Tibial nerve (tissue), 4 donors: ENCODE measurements at regions not wholly inside any gene's neighbourhood (a gene's known extent, or its start where the extent isn't known, plus 50 kb on each side); places are given as distances from the start of the nearest gene placed in this dataset.

ENCODE experiments used
- DNase-seq, 2 donors: peaks; one replicate each; pipeline ENCODE4 v3.0.0-alpha.2; 2019; ENCODE audit warnings: low spot score in 2 of 2
- H3K27ac ChIP-seq, 4 donors: fragments of 200-600 bp; sonication (generic) in 3 of 4; one replicate each; pipeline ENCODE4 v1.5.1; 2017 to 2019; ENCODE audit warnings: mild to moderate bottlenecking in 1 of 4
- H3K27me3 ChIP-seq, 2 donors: fragments of 200-600 bp; sonication (generic) in 1 of 2; one replicate each; pipeline versions ENCODE4 v1.5.1 to v1.6.0; 2017 to 2019
- H3K36me3 ChIP-seq, 3 donors: fragments of 200-600 bp; sonication (generic); one replicate each; pipeline ENCODE4 v1.5.1; 2018 to 2019
- H3K4me1 ChIP-seq, 4 donors: fragments of 200-600 bp; sonication (generic) in 3 of 4; one replicate each; pipeline ENCODE4 v1.5.1; 2017 to 2019
- H3K4me3 ChIP-seq, 4 donors: fragments of 200-600 bp; sonication (generic) in 3 of 4; one replicate each; pipeline ENCODE4 v1.5.1; 2017 to 2019; ENCODE audit warnings: mild to moderate bottlenecking in 1 of 4, moderate library complexity in 1 of 4
- H3K9me3 ChIP-seq, 4 donors: fragments of 200-600 bp; sonication (generic) in 3 of 4; one replicate each; pipeline ENCODE4 v1.5.1; 2017 to 2019
- EP300 ChIP-seq, 2 donors: sonication (generic); formaldehyde crosslinking; IDR thresholded peaks; one replicate each; pipeline ENCODE4 v1.6.1; 2017; ENCODE audit warnings: antibody characterized with exemption in 2 of 2, mild to moderate bottlenecking in 1 of 2
- POLR2A ChIP-seq, 2 donors: fragments of 450-650 bp; IDR thresholded peaks; one replicate each; pipeline ENCODE4 v1.6.1; 2017; ENCODE audit warnings: antibody characterized with exemption in 2 of 2, mild to moderate bottlenecking in 2 of 2, moderate library complexity in 2 of 2
- WGBS, 2 donors: methylation state at CpG; one replicate each; pipeline ENCODE4 v1.1.5; 2018; 5-methylcytosine and 5-hydroxymethylcytosine counted together
- TF ChIP-seq, protein P1 (sequence below), 5 experiments: fragments of 200-600 bp in 3 of 5; fragments of 450-650 bp in 2 of 5; sonication (generic) in 3 of 5; IDR thresholded peaks; one replicate each; pipeline ENCODE4 v1.5.1; 2016 to 2019; ENCODE audit warnings: antibody characterized with exemption in 5 of 5, mild to moderate bottlenecking in 3 of 5, moderate library complexity in 2 of 5

- no peaks in the 10 kb centered on the region for H3K4me1 ChIP-seq
- no peak overlapping the region for H3K4me3 ChIP-seq
- H3K27ac ChIP-seq = no peak overlapping the region
- H3K9me3 ChIP-seq = peaks cover 0 to 6% (median 0%) of the 10 kb centered on the region in 4 donors
- H3K36me3 ChIP-seq = no peaks in the 10 kb centered on the region
- H3K27me3 ChIP-seq = no peaks in the 10 kb centered on the region
- TF ChIP-seq EP300 (IDR thresholded peaks at IDR 0.05) = no peak
- TF ChIP-seq POLR2A (IDR thresholded peaks at IDR 0.05) = no peak
- TF ChIP-seq, protein P1, sequence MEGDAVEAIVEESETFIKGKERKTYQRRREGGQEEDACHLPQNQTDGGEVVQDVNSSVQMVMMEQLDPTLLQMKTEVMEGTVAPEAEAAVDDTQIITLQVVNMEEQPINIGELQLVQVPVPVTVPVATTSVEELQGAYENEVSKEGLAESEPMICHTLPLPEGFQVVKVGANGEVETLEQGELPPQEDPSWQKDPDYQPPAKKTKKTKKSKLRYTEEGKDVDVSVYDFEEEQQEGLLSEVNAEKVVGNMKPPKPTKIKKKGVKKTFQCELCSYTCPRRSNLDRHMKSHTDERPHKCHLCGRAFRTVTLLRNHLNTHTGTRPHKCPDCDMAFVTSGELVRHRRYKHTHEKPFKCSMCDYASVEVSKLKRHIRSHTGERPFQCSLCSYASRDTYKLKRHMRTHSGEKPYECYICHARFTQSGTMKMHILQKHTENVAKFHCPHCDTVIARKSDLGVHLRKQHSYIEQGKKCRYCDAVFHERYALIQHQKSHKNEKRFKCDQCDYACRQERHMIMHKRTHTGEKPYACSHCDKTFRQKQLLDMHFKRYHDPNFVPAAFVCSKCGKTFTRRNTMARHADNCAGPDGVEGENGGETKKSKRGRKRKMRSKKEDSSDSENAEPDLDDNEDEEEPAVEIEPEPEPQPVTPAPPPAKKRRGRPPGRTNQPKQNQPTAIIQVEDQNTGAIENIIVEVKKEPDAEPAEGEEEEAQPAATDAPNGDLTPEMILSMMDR (IDR thresholded peaks at IDR 0.05) = no peak
- DNase-seq = no peak
Observed at GRCh38 chr14:48553443-48553842, 878.0 kb upstream of the MDGA2 start.

- TF ChIP-seq, protein P1 (IDR thresholded peaks at IDR 0.05) = no peak
- TF ChIP-seq POLR2A (IDR thresholded peaks at IDR 0.05) (no peak), EP300 (IDR thresholded peaks at IDR 0.05) (no peak)
- Histone ChIP-seq H3K36me3 (no peaks in the 10 kb centered on the region), H3K4me3 (no peak overlapping the region), H3K9me3 (no peaks in the 10 kb centered on the region), H3K4me1 (no peaks in the 10 kb centered on the region), H3K27me3 (no peaks in the 10 kb centered on the region), H3K27ac (no peak overlapping the region)
- DNase-seq = no peak
- 85% methylated on average over 4 of the region's 4 CpGs for WGBS, 2 donors
Observed at GRCh38 chr14:48546996-48547395, 871.6 kb upstream of the MDGA2 start.

DNA sequence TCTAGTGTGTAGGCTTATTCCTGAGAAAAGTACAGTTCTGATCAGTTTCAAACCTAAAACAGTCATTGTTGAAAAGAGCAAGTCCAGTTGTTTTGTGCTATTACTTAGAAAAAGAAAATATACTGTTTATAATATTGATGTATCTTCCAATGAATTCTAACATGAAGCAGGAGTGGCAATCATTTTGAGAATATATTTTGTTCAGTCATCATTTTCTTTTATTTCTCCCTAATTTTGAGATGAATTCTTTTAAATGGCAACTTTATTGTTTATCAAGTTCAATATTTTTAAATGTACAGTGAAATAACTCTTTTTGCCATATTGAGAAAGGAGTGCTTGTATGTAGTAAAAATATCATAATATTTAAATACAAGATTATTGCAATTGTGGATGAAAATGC, 862.2 kb upstream of the MDGA2 start:
- Histone ChIP-seq H3K36me3 (no peaks in the 10 kb centered on the region), H3K4me3 (no peak overlapping the region)

GRCh38 chr14:48536318-48536717, 860.9 kb upstream of the MDGA2 start:
- H3K4me1 ChIP-seq = no peaks in the 10 kb centered on the region
- H3K27me3 ChIP-seq = no peaks in the 10 kb centered on the region
- DNase-seq = no peak
- H3K9me3 ChIP-seq = peaks cover 0 to under 1% (median 0%) of the 10 kb centered on the region in 4 donors
- no peak overlapping the region for H3K4me3 ChIP-seq
- H3K27ac ChIP-seq = no peak overlapping the region
- TF ChIP-seq POLR2A (IDR thresholded peaks at IDR 0.05) (no peak), EP300 (IDR thresholded peaks at IDR 0.05) (no peak)
- TF ChIP-seq, protein P1 (IDR thresholded peaks at IDR 0.05) = no peak
- no peaks in the 10 kb centered on the region for H3K36me3 ChIP-seq
- 53 to 60% methylated on average over 3 of the region's 3 CpGs for WGBS, 2 donors

More for the DNA sequence above, 862.2 kb upstream of the MDGA2 start:
- Histone ChIP-seq H3K27me3 (no peaks in the 10 kb centered on the region), H3K27ac (no peak overlapping the region), H3K9me3 (no peaks in the 10 kb centered on the region), H3K4me1 (no peaks in the 10 kb centered on the region)
- TF ChIP-seq POLR2A (IDR thresholded peaks at IDR 0.05) (no peak), EP300 (IDR thresholded peaks at IDR 0.05) (no peak)
- TF ChIP-seq, protein P1 (IDR thresholded peaks at IDR 0.05) = no peak
- no peak for DNase-seq

DNA sequence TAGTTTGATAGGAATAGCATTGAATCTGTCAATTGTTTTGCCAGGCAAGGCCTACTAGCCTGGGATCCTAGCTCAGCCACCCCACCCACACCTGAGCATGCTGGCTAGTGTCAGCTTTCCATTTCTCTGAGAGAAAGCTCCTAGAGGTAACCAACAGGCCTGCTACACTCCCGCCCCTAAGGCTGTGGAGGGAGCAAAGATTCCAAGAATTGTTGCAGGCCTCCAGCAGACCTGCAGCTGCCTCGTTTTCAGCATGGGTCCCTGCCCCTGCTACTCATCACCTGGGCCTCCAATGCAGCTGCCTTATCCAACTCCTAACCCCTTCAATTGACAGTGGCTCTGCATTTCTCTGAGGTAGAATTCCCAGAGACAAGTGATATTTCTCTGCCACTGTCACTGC, 852.4 kb upstream of the MDGA2 start:
- no peak for DNase-seq
- H3K4me1 ChIP-seq = no peaks in the 10 kb centered on the region
- 23 to 51% methylated on average over 2 of the region's 2 CpGs for WGBS, 2 donors
- no peaks in the 10 kb centered on the region for H3K27me3 ChIP-seq
- no peak overlapping the region for H3K27ac ChIP-seq
- TF ChIP-seq POLR2A (IDR thresholded peaks at IDR 0.05) (no peak), EP300 (IDR thresholded peaks at IDR 0.05) (no peak)
- TF ChIP-seq, protein P1 (IDR thresholded peaks at IDR 0.05) = no peak
- H3K36me3 ChIP-seq = no peaks in the 10 kb centered on the region
- peaks cover 0 to 5% (median 0%) of the 10 kb centered on the region in 4 donors for H3K9me3 ChIP-seq
- no peak overlapping the region for H3K4me3 ChIP-seq
